ENCODE measurements at regions not wholly inside any gene's neighbourhood (a gene's known extent, or its start where the extent isn't known, plus 50 kb on each side); places are given as distances from the start of the nearest gene placed in this dataset.

- H3K27ac ChIP-seq = no peak overlapping the region
- DNase-seq (ENCODE audit: low read depth, low spot score) = no peak
These were observed 315.1 kb downstream of the SMOC2 start for GRCh38 chr6:168756009-168756634.

DNA sequence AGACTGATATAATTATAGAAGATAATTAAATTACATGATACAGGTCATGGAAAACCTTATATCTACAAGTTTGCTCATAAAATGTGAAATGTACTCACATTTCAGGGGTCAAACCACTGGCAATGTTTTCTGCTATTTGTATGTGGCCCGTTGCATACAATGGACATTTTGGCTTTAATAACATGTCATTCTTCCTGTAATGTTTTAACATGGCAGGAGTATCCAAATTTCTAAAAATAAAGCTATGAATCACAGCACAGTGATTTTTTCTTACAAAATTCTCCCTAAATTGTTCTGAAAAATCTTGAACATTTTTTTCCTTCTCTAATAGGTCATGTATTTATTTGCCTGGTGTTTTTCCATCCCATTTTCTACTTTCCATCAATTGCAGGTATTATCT, 305.7 kb downstream of the SMOC2 start:
- no peak overlapping the region for H3K27ac ChIP-seq
- no peak for DNase-seq (ENCODE audit: low read depth, low spot score)

- no peak for DNase-seq (ENCODE audit: low read depth, low spot score)
These were observed 305.0 kb downstream of the SMOC2 start for GRCh38 chr6:168746013-168746412.

DNA sequence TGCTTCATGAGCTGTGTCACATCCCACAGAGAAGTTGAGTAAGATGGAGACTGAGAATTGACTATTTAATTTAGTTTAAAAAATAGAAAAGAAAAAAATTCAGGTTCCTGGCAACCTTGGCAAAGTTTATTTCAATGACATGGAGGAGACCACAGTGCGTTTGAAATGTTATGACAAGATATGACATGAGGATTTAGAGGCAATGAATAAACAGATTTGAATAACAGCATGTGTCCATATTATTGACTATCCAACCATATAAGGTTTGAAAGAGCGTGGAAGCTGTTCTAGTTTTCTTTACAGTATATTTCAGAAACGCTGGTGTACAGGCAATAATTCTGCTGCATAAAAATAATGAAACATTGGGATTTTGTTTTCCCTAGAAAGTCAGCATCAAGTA, 303.9 kb downstream of the SMOC2 start:
- no peak overlapping the region for H3K27ac ChIP-seq
- no peak for DNase-seq (ENCODE audit: low read depth, low spot score)

More at GRCh38 chr6:168746013-168746412, 305.0 kb downstream of the SMOC2 start:
- H3K27ac ChIP-seq = no peak overlapping the region

- H3K27ac ChIP-seq = no peak overlapping the region
- DNase-seq (ENCODE audit: low read depth, low spot score) = no peak
These were observed 301.2 kb downstream of the SMOC2 start for GRCh38 chr6:168741942-168742782.

DNA sequence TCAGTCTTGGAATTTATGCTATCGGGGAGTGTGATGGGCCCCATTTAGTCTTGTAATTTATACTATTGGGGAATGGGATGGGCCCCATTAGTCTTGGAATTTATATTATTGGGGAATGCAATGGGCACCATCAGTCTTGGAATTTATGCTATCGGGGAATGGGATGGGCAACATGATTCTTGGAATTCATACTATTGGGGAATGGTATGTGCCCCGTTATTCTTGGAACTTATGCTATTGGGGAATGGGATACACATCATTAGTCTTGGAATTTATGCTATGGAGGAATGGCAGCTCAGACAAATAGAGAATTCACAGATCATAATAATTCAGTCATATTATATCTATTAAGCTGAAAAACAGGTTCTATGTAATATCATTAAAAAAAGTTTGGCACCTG, 300.3 kb downstream of the SMOC2 start:
- no peak for DNase-seq (ENCODE audit: low read depth, low spot score)
- no peak overlapping the region for H3K27ac ChIP-seq

GRCh38 chr6:168739381-168739780, 298.4 kb downstream of the SMOC2 start:
- H3K27ac ChIP-seq = no peak overlapping the region
- DNase-seq (ENCODE audit: low read depth, low spot score) = no peak

DNA sequence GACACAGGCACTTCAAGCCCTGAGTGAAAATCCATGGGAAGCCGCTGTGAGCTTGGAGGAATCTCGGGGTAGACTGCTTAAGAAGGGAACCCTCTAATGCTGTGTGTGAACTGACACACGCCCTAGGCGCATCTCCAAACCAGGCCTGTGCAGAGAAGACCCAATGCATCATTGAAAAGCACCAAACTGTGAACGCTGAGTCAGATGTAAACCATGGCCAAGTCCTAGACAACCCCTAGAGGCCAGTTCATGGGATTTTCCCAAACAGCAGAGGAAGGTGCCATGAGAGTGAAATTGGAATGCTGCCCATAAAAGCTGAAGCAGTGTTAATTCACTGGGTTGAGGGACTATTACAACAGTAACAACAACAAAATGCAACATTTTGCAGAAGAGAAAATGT, 296.5 kb downstream of the SMOC2 start:
- DNase-seq (ENCODE audit: low read depth, low spot score) = no peak
- no peak overlapping the region for H3K27ac ChIP-seq

DNA sequence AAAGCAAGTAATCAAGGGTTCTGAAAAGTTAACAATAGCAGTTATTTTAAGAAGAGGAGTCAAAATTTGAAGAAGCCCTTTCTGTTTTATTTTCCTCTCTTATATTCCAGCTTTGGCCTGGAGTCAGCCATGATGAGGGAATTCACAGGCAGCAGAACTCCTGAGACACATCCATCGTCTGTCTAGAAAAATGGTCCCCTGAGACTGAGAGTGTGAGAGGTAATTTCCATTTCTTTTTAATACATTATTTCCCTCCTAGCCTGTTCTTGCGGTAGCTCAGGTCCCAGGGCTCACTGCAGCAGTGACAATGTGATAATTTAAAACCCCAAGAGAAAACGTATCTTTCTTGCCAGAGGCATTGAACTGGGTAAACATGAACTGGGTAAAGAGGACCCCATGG, 296.0 kb downstream of the SMOC2 start:
- no peak overlapping the region for H3K27ac ChIP-seq
- DNase-seq (ENCODE audit: low read depth, low spot score) = no peak

GRCh38 chr6:168736039-168736438, 295.1 kb downstream of the SMOC2 start:
- DNase-seq (ENCODE audit: low read depth, low spot score) = no peak
- no peak overlapping the region for H3K27ac ChIP-seq

- DNase-seq (ENCODE audit: low read depth, low spot score) = no peak
- H3K27ac ChIP-seq = no peak overlapping the region
These were observed 294.4 kb downstream of the SMOC2 start for GRCh38 chr6:168735268-168735949.

DNA sequence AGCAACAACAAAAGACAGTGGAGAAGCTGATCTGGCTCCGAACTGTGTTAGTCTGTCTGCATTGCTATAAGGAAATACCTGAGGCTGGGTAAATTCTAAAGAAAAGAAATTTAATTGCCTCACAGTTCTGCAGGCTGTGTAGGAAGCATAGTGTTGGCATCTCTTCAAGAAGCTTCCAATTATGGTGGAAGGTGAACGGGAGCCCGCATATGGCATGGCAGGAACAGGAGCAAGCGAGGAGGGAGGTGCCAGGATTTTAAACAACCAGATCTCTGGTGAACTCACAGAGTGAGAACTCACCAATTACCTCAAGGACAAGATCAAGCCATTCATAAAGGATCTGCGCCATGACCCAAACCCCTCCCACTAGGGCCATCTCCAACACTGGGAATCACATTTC, 293.5 kb downstream of the SMOC2 start:
- DNase-seq (ENCODE audit: low read depth, low spot score) = no peak
- no peak overlapping the region for H3K27ac ChIP-seq

GRCh38 chr6:168732676-168733075, 291.7 kb downstream of the SMOC2 start:
- DNase-seq (ENCODE audit: low read depth, low spot score) = no peak
- no peak overlapping the region for H3K27ac ChIP-seq

DNA sequence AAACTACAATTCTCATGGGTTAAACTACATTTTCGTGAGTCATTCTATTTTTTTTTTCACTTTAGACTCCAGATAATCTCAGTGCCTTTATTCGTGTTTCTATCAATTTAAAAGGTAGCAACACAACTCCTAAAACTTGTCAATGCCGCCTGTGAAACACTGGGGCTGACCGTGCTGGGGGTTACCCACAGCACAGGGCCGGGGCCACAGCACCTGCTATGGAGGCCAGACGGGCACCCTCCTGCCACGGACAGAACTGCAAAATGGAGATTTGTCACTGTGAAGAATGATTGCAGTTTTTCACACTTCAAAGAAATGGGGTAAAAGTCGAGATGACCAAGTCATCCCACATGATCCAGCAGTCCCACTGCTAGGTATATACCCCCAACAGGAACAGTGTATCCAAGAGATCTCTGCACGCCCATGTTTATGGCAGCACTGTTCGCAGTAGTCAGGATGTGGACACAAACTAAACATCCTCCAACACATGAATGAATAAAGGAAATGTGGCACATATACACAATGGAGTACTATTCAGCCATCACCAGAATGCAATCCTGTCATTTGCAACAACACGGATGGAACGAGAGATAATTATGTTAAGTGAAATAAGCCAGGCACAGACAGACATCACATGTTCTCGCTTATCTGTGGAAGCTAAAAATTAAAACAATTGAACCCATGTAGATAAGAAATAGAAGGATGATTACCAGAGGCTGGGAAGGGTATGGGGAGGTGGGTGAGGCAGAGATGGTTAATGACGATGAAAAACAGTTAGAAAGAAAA, 290.1 kb downstream of the SMOC2 start:
- no peak for DNase-seq (ENCODE audit: low read depth, low spot score)
- no peak overlapping the region for H3K27ac ChIP-seq

DNA sequence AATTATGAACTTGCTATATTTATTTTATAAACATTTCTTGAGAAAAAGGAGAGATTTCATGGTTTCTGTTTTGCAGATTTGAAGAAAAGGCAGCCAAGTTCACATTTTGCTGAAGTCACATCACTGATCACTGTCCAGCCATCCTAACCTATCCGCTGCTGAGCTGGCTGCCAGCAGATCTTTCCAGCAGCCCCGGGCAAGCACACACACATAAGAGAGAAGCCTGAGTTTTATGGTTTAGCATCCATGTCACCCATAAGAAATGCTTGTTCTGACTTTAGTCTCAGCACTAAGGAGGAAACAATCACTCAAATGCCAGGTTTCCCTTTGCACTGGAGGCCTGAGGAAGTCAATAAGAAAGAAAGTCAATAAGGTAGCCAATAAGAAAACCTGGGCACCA, 287.1 kb downstream of the SMOC2 start:
- DNase-seq (ENCODE audit: low read depth, low spot score) = no peak
- no peak overlapping the region for H3K27ac ChIP-seq

GRCh38 chr6:168726312-168726856, 285.4 kb downstream of the SMOC2 start:
- no peak for DNase-seq (ENCODE audit: low read depth, low spot score)
- H3K27ac ChIP-seq = no peak overlapping the region

GRCh38 chr6:168725802-168726201, 284.8 kb downstream of the SMOC2 start:
- H3K27ac ChIP-seq = no peak overlapping the region
- DNase-seq (ENCODE audit: low read depth, low spot score) = no peak

DNA sequence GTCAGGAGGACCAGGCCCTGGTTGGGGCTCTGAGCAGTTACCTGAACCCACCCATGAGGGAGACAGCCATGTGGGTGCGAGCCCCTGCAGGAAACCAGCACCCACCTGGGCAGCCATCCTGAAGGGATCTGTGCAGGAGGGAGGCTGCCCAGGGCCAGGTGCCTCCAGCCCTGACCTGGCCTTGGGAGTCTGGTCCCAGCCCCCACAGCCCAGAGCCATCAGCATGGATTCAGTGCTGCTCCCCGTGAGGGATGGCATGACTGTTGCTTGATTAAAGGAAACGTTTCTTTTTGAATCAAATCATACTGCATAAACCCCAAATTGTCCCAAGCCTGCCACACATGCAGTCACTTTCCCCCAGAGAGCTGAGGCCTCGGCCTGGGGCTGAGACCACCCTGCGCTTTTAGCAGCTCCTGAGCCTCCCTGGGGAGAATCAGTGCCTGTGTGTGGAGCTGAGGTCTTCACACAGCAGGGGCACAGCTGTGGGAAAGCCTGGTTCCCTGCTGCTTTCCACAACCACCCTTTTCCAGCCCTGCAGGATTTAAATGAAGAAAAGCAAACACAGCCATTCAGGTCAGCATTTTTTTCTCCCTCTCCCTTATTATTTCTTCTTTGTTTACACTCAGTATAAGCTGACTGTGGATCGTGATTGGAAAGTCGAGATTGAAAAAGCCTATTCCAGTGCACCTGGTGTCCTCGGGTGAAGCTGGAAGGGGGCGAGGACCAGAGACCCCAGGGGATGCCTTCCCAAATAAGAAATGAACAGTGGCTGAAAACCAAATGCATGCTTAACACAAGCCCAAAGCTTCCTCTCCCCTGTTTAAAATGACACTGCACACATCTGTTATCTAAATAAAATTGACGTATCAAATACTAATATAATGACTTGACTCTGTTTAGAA, 283.9 kb downstream of the SMOC2 start:
- no peak overlapping the region for H3K27ac ChIP-seq
- DNase-seq (ENCODE audit: low read depth, low spot score) = no peak

- DNase-seq (ENCODE audit: low read depth, low spot score) = no peak
- no peak overlapping the region for H3K27ac ChIP-seq
These were observed 283.0 kb downstream of the SMOC2 start for GRCh38 chr6:168724033-168724432.

All from epithelial cell of prostate (primary cell).